Fibroblast of skin of left biceps (primary cell): ENCODE measurements at regions not wholly inside any gene's neighbourhood (a gene's known extent, or its start where the extent isn't known, plus 50 kb on each side); places are given as distances from the start of the nearest gene placed in this dataset.
"Not testable (repeated sequence)": the region's sequence is repeated elsewhere in the genome, so short reads cannot be mapped to it uniquely, and the experiment has no call there.

Experiments used
- DNase-seq, 2 experiments: peaks; one replicate each; pipeline ENCODE4 v3.0.0-alpha.2; 2013; ENCODE audit warnings: low read depth in 2 of 2

DNA sequence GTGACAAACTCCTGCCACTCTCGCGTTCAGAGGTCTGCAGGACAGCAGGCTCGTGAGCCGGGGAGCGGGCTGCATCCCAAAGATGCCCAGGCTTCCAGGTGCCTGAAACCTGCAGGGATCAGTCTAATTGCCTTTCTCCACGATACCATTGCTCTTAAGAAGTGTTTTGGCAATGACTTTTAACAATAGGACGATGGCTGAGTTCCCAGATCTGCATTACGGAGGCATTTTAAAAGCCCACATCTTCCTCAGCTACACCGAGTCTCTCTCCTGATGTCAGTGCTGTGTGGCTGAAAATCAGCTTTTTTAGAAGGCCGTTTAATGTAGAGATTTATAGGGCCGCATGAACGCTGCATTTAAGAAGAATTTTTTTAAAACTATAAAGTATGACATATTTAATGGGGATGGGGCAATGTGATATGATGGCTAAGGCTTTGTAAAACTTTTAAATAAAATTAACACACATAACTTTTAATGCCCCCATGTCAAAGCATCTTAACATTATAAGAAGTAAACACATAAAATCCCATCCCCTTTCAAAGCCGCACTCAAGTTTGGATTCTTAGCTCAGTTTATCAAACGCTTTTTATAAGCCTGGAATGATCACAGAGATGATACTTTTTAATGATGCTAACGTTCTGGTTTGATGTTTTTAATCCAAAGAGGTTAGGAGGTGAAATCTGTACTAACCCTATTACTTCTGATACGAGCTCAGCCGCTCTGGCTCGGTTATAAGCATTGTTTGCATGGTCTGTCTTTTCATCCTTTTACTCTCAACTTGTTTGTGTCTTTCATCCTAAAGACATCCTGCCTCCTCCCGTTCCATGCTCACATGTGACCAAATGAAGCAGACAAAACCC is 386.0 kb downstream of the SMOC2 start:
- DNase-seq = no peak

- DNase-seq = no peak
These were observed 385.1 kb downstream of the SMOC2 start for GRCh38 chr6:168826078-168826390.

DNA sequence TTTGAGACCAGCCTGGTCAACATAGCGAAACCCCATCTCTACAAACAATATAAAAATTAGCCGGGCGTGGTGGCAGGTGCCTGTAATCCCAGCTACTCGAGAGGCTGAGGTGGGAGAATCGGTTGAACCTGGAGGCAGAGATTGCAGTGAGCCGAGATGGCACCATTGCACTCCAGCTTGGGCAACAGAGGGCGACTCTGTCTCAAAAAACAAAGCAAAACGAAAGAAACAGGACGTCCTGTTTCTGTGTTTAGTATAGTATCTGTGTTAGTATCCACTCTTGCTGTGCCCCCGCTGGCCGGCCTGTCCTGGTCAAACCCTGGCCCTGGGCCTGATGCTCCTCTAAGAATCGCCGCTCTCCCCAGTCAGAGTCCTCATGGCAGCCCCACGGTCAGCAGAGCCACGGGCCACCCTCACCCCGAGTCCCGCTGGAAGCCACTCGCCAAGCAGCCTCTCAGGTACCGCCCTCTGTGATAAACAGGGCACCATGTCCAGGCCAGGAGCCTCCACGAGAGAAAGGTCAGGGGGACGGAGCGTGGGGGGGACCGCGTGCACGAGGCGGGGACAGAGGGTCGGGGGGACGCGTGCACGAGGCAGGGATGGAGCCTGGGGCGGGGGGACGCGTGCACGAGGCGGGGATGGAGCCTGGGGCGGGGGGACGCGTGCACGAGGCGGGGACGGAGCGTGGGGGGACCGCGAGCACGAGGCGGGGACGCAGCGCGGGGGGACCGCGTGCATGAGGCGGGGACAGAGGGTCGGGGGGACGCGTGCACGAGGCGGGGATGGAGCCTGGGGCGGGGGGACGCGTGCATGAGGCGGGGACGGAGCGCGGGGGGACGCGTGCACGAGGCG is 384.5 kb downstream of the SMOC2 start:
- no peak for DNase-seq

- no peak for DNase-seq
These were observed 382.6 kb downstream of the SMOC2 start for GRCh38 chr6:168823397-168824212.

DNA sequence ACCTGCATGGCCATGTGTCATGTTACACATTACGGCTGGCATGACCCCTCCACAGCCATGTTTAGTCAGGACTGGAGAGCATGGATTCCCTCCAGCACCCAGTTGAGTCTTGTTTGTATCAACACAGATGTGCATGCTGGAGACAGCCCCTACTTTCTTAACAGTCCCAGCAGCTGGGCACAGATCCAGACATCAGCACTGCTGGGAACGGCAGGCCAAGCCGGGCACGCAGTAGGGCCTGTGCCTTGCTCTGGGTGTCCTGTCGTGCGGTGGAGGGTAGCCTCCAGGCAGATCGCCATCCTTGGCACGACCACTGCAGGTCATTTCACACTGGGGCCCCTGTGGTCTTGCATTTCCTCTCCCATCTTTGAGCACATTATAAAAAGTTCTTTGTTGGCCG is 381.4 kb downstream of the SMOC2 start:
- no peak for DNase-seq

DNA sequence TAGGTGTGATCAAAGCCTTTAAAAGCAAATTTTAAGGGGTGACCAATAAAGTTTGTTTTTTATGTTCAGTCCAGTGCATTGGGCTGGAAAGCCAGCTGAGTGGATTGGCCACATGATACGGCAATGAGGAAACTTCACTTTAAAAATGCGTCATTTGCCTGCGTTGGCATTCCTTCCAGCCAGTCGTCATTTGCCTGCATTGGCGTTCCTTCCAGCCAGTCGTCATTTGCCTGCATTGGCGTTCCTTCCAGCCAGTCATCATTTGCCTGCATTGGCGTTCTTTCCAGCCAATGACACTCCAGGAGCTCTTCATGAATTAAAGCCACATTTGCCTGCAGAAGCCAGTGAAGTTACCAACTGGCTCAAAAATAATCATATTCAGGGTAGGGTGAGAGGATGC is 378.6 kb downstream of the SMOC2 start:
- no peak for DNase-seq

DNA sequence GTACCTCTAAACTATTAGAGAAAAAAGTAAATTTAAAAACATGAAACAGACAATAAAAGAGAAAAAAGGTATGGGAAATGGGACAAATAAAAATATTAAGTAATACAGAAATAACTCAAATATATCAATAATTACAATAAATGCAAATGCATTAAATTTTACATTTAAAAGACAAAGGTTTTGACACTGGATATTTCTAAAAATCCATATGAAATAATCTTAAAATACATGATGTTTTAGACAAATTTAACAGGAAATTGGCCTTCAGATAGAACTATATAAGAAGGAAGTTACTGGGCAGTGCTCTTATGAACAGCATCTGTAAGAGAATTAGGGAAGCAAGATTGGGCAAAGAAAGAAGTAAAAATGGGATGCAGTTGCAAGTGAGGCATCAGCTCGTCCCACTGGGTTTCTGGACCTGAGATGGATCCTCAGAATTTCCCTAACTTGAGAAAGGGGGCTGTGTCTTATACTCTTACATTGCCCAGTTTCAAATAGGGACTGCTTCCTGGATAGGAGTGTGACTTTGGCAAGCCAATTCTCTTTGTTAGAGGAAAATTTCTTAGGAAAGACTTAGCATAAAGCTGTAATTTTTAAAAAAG is 376.7 kb downstream of the SMOC2 start:
- no peak for DNase-seq

DNA sequence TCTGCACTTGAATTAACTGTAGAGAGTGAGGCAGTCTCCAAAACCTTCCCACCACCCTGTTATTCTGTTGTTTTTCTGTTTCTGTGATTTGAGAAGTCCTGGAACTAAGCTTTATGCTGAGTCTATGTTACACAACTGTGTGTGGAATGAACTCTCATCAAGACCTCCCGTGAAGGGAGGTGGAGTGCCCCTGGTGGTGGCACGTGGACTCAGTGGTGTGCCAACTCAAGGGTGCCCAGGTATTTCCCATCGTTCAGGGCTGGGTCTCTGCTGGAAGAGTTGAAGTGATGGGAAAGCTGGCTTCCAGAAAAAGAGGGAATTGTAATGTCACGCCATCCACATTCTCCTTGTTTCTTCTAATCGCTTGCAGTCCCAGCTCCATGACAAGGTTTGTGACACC is 374.2 kb downstream of the SMOC2 start:
- no peak for DNase-seq

GRCh38 chr6:168808232-168808631 is 367.2 kb downstream of the SMOC2 start:
- DNase-seq = no peak

GRCh38 chr6:168804331-168804730 is 363.3 kb downstream of the SMOC2 start:
- DNase-seq = no peak

GRCh38 chr6:168803874-168804273 is 362.9 kb downstream of the SMOC2 start:
- DNase-seq = no peak

- no peak for DNase-seq
These were observed 358.1 kb downstream of the SMOC2 start for GRCh38 chr6:168799067-168799466.

GRCh38 chr6:168796106-168796505 is 355.1 kb downstream of the SMOC2 start:
- no peak for DNase-seq

DNA sequence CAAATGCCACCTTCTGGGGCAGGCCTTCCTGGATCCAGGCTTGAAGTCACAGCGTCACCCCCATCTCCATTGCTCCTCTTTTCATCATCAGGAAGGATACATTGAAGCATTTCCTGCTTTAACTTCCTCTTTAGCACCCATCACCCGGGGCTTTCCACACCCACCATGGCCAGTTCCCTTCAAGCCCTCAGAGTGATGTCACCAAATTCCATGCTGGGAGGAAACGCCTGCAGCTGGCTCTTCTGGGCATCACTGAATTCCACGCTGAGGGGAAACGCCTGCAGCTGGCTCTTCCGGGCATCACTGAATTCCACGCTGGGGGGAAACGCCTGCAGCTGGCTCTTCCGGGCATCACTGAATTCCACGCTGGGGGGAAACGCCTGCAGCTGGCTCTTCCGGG is 354.6 kb downstream of the SMOC2 start:
- DNase-seq = not testable (repeated sequence)

- no peak for DNase-seq
These were observed 353.5 kb downstream of the SMOC2 start for GRCh38 chr6:168794491-168794890.

- no peak for DNase-seq
These were observed 352.7 kb downstream of the SMOC2 start for GRCh38 chr6:168793649-168794048.

GRCh38 chr6:168791917-168792316 is 350.9 kb downstream of the SMOC2 start:
- DNase-seq = no peak

DNA sequence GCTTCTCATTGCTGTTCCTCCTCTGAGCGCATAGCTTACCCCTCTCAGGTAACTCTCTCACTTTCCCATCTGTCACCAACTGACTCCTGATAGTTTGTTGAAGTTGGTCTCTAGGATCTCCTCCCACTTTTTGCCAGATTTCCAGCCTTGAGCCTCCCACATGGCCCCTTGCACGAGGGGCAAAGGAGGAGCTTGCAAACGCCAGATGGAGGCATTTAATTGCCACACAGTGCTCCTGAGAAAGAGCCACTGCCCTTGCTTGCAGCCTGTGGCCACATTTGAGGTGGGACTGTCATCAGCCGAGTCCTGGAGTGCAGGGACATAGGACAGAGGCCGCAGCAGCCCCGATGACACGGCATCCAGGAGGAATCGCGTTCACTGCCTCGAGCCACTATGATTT is 348.7 kb downstream of the SMOC2 start:
- DNase-seq = no peak

DNA sequence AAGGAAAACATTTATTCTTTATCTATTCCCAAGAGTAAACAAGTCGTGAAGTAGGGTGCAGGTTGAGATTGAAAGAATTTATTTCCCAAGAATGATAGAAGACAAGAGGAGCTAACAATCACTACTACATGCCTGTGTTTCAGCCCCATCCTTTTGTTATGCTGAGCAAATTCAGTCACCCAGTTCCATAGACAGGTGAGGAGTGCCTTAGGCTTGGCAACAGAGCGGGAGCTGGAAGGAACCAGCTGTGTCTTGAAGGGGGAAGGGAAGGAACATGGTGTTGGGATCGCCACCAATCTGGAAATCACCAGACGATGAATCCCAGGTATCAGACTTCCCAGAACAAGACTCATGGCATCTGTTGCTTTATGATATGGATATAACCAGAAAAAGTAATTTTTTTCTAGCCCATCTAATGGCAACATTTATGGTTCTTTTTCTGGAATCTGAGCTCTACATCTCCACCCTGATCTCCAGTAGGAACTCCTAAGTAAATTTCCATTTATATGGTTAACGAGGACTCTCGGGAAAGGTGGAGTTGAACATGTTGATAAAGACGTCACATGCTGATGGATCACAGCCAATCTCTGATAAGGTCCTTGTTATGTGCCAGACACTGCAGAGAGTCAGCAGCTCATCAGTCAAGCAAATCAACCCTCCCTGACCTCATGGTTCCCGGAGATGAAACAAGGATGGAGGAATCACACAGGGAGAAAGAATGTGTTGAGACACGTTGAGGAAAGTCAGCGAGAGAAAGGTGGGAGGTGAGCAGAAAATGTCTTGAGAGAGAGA is 344.9 kb downstream of the SMOC2 start:
- DNase-seq = no peak

DNA sequence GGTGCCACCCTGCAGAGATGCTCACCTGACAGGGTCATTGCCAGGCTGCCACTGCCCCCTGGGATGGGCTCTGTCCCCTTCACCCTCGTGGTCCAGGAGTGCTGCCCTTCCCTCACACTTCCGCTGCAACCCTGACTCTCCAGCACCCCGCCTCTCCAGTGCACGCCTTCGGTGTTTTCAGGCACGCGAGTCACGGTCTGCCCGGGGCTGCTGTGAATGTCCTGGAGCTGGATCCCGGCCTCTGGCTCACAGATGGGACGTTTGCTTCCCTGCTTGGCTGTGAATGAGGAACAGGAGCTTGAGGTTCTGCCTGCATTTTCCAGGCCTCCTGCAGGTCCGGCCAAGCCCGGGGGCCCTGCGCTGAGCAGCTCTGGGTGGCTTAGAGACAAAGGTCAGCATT is 343.4 kb downstream of the SMOC2 start:
- no peak for DNase-seq

DNA sequence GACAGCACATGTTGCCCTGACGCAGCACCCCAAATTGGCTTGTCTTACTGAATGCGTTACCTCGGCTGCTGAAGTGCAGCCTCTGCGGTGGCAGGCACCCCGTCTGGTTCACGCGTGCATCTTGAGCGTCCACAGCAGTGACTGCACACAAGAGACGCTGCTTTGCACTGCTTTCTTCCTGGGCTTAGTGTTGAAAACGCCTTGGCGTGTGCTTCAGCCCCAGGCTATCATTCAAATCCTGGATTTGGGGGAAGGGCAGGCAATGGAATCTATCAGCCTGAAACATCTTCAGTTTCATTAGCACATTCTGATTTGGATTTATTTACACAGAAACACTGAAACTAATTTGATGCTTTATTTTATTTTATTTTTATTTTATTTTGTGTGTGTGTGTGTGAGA is 342.7 kb downstream of the SMOC2 start:
- DNase-seq = no peak
